IPS DF 6.9 (cell line): ENCODE measurements at regions not wholly inside any gene's neighbourhood (a gene's known extent, or its start where the extent isn't known, plus 50 kb on each side); places are given as distances from the start of the nearest gene placed in this dataset.

Experiments used
- DNase-seq: peaks from one replicate; pipeline ENCODE4 v3.0.0-alpha.2; 2013; ENCODE audit warnings: low read depth, low spot score
- H3K27ac ChIP-seq: one replicate; pipeline ENCODE4 v1.5.1; 2013; ENCODE audit warnings: low read length, control low read depth
- H3K27me3 ChIP-seq: 2 replicates; pipeline ENCODE4 v1.6.1; 2013; ENCODE audit warnings: mild to moderate bottlenecking, low read length; ENCODE audit not compliant: control insufficient read depth, insufficient read depth
- H3K36me3 ChIP-seq: 2 replicates; pipeline ENCODE4 v1.6.1; 2013; ENCODE audit warnings: low read length; ENCODE audit not compliant: control insufficient read depth, insufficient read depth
- H3K4me1 ChIP-seq: 2 replicates; pipeline ENCODE4 v1.6.1; 2013; ENCODE audit warnings: low read length; ENCODE audit not compliant: control insufficient read depth, insufficient read depth
- H3K4me3 ChIP-seq: 2 replicates; pipeline ENCODE4 v1.5.1; 2013; ENCODE audit warnings: mild to moderate bottlenecking, low read length
- H3K9me3 ChIP-seq: 2 replicates; pipeline ENCODE4 v1.6.1; 2013; ENCODE audit warnings: low read length, inconsistent platforms; ENCODE audit not compliant: control insufficient read depth, insufficient read depth
- WGBS: extraction: QIAGEN DNeasy Blood & Tissue Kit; methylation state at CpG from one replicate; pipeline ENCODE4 v1.1.7; 2013; ENCODE audit warnings: mixed read lengths, missing lambda C conversion rate; ENCODE audit not compliant: insufficient read length, insufficient coverage; 5-methylcytosine and 5-hydroxymethylcytosine counted together

- no peaks in the 10 kb centered on the region for H3K9me3 ChIP-seq
- H3K4me1 ChIP-seq = no peaks in the 10 kb centered on the region
- no peak overlapping the region for H3K4me3 ChIP-seq
- no peak for DNase-seq
- no peaks in the 10 kb centered on the region for H3K36me3 ChIP-seq
- no peak overlapping the region for H3K27ac ChIP-seq
- WGBS = no CpG with 5 or more reads among the region's 1 CpG
- H3K27me3 ChIP-seq = no peaks in the 10 kb centered on the region
These were observed 225.0 kb upstream of the KIRREL3 start for GRCh38 chr11:127225619-127226018.

GRCh38 chr11:127224276-127224675 is 223.7 kb upstream of the KIRREL3 start:
- Histone ChIP-seq H3K9me3 (no peaks in the 10 kb centered on the region), H3K4me1 (no peaks in the 10 kb centered on the region), H3K27me3 (no peaks in the 10 kb centered on the region), H3K36me3 (no peaks in the 10 kb centered on the region), H3K27ac (no peak overlapping the region), H3K4me3 (no peak overlapping the region)
- DNase-seq = no peak
- WGBS = no CpG with 5 or more reads among the region's 2 CpGs

DNA sequence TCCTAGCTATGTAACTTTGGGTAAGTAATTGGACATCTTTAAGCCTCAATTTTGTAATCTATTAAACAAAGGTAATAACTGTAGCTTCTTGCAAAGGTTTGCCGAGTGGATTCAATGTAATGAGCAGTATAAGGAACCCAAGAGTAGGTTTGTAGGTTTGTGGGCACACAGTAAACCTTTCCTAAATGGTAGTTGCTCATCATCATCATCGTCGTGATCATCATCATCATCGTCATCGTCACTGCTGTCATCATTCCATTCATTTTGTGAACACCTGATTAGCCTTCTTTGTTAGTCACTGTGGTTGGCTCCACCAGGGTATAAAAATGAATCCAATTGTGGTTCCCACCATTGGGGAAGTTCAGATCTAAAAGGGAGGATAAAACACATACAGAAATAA is 223.1 kb upstream of the KIRREL3 start:
- Histone ChIP-seq H3K4me1 (no peaks in the 10 kb centered on the region), H3K36me3 (no peaks in the 10 kb centered on the region), H3K9me3 (no peaks in the 10 kb centered on the region), H3K4me3 (no peak overlapping the region), H3K27ac (no peak overlapping the region), H3K27me3 (no peaks in the 10 kb centered on the region)
- no peak for DNase-seq
- WGBS = no CpG with 5 or more reads among the region's 5 CpGs

DNA sequence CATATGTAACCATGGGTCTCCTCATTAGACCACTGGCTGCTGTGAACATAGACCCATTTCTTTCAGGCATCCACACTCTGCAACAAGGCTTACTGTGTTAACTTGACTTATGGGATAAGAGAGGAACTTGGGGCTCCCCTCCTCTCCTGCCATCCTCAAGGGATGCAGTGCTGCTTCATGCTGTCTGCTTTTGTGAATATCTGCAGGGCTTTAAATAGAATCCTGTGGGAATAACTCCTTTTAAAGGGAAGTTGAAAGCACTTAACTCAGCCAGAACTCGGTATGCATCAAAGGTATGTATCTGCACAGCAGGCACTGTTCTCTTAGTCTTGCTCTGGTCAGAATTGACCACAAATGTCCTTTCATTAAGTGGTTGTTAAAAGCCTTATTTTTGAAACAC is 222.5 kb upstream of the KIRREL3 start:
- Histone ChIP-seq H3K4me3 (no peak overlapping the region), H3K27ac (no peak overlapping the region), H3K36me3 (no peaks in the 10 kb centered on the region), H3K4me1 (no peaks in the 10 kb centered on the region), H3K27me3 (no peaks in the 10 kb centered on the region), H3K9me3 (no peaks in the 10 kb centered on the region)
- DNase-seq = no peak
- WGBS = no CpG with 5 or more reads among the region's 1 CpG

DNA sequence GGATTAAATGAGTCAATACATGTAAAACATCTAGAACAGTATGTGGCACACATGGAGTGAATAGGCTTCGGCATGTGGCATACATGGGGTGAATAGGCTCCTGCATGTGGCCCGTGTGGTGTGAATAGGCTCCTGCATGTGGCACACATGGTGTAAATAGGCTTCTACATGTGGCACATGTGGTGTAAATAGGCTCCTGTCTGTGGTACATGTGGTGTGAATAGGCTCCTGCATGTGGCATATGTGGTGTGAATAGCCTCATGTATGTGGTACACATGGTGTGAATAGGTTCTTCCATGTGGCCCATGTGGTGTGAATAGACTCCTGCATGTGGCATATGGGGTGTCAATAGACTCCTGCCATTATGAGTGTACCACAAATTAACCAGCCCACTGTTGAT is 219.1 kb upstream of the KIRREL3 start:
- WGBS = no CpG with 5 or more reads among the region's 2 CpGs

DNA sequence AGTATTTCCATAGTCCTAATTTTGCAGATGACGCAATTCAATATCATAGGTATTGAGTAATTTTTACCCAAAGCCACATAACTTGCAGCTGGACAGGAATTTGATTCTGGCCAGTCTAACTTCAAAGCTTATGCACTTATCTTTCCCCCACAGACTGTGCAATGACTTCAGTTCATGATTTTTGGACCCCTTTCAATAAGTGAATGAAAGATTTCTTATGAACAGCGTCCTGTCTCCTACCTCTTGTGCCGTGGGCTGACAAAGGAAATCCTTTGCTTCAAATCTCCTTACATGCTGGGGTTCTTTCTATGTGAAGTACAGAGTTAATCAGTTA is 217.7 kb upstream of the KIRREL3 start:
- Histone ChIP-seq H3K36me3 (0 out of 2 replicates have a peak, but pooled peaks cover 3% of the 10 kb centered on the region), H3K27ac (no peak overlapping the region), H3K4me1 (no peaks in the 10 kb centered on the region), H3K27me3 (no peaks in the 10 kb centered on the region), H3K9me3 (no peaks in the 10 kb centered on the region), H3K4me3 (no peak overlapping the region)
- no peak for DNase-seq
- WGBS = no CpG with 5 or more reads among the region's 3 CpGs

More for the DNA sequence above, 219.1 kb upstream of the KIRREL3 start:
- no peak overlapping the region for H3K27ac ChIP-seq
- no peaks in the 10 kb centered on the region for H3K9me3 ChIP-seq
- no peak overlapping the region for H3K4me3 ChIP-seq
- no peaks in the 10 kb centered on the region for H3K27me3 ChIP-seq
- 0 out of 2 replicates have a peak, but pooled peaks cover 3% of the 10 kb centered on the region for H3K36me3 ChIP-seq
- no peaks in the 10 kb centered on the region for H3K4me1 ChIP-seq
- DNase-seq = no peak

DNA sequence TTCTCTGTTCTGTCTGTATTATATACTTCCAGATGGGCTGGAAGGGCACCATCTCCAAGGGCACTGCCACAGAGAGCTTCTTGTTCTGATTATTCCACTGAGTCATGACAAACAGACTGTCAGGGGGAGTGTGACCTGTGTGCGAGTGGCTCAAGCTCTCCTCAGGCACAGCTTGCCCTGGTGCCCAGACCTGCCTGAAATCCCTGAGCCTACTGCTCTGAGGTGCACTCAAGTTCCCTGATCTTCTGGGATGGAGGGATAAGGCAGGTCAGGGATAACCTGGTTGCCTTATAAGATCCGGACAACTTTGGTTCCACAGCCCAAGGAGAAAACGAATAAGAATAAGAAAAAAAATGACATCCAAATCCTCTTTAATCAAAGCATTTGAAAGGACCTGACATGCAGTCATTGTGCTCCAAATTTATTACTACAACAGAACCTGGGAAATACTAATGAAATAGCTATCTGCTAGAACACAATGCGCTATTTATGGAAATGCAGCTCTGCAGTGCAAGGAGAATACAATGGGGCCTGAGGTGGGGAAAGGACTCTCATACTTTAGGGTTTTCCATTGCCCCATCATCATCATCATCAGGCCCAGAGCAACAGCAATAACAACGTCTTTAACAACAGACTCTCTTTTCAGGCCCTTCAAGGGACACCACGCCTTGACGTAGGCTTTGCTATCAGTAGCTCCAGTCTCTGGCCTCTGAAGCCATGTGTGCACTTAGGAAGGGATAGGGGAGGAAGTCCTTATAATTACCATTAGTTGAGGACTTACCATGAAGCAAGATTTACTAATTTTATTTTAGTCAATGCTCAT is 217.1 kb upstream of the KIRREL3 start:
- no peaks in the 10 kb centered on the region for H3K9me3 ChIP-seq
- no CpG with 5 or more reads among the region's 7 CpGs for WGBS
- no peaks in the 10 kb centered on the region for H3K27me3 ChIP-seq
- H3K36me3 ChIP-seq = 0 out of 2 replicates have a peak, but pooled peaks cover 3% of the 10 kb centered on the region
- no peaks in the 10 kb centered on the region for H3K4me1 ChIP-seq
- DNase-seq = no peak
- H3K27ac ChIP-seq = no peak overlapping the region
- no peak overlapping the region for H3K4me3 ChIP-seq

- H3K27ac ChIP-seq = no peak overlapping the region
- H3K9me3 ChIP-seq = no peaks in the 10 kb centered on the region
- no peaks in the 10 kb centered on the region for H3K36me3 ChIP-seq
- no peak for DNase-seq
- no peak overlapping the region for H3K4me3 ChIP-seq
- H3K27me3 ChIP-seq = no peaks in the 10 kb centered on the region
- WGBS = no CpG with 5 or more reads among the region's 3 CpGs
- H3K4me1 ChIP-seq = no peaks in the 10 kb centered on the region
These were observed 205.2 kb upstream of the KIRREL3 start for GRCh38 chr11:127205688-127206217.

- Histone ChIP-seq H3K27ac (no peak overlapping the region), H3K4me3 (no peak overlapping the region), H3K4me1 (no peaks in the 10 kb centered on the region), H3K9me3 (no peaks in the 10 kb centered on the region), H3K36me3 (no peaks in the 10 kb centered on the region), H3K27me3 (no peaks in the 10 kb centered on the region)
- WGBS = no CpG with 5 or more reads among the region's 3 CpGs
- DNase-seq = no peak
These were observed 202.9 kb upstream of the KIRREL3 start for GRCh38 chr11:127203490-127203889.

GRCh38 chr11:127202105-127202504 is 201.5 kb upstream of the KIRREL3 start:
- H3K27ac ChIP-seq = no peak overlapping the region
- H3K9me3 ChIP-seq = no peaks in the 10 kb centered on the region
- no peaks in the 10 kb centered on the region for H3K36me3 ChIP-seq
- no peak overlapping the region for H3K4me3 ChIP-seq
- no peaks in the 10 kb centered on the region for H3K27me3 ChIP-seq
- no peak for DNase-seq
- no peaks in the 10 kb centered on the region for H3K4me1 ChIP-seq

- WGBS = no CpG with 5 or more reads among the region's 3 CpGs
- no peaks in the 10 kb centered on the region for H3K36me3 ChIP-seq
- H3K9me3 ChIP-seq = no peaks in the 10 kb centered on the region
- H3K27me3 ChIP-seq = no peaks in the 10 kb centered on the region
- no peaks in the 10 kb centered on the region for H3K4me1 ChIP-seq
- H3K4me3 ChIP-seq = no peak overlapping the region
- DNase-seq = no peak
- H3K27ac ChIP-seq = no peak overlapping the region
These were observed 198.8 kb upstream of the KIRREL3 start for GRCh38 chr11:127199306-127199801.
